NCI-H187 (cell line): ENCODE measurements at regions not wholly inside any gene's neighbourhood (a gene's known extent, or its start where the extent isn't known, plus 50 kb on each side); places are given as distances from the start of the nearest gene placed in this dataset.

Experiments
- DNase-seq, 2 experiments: peaks; one replicate each; lab custom pipeline; 2025; lab: John Stamatoyannopoulos, UW

- DNase-seq: no peak
Measured at GRCh38 chr17:74015316-74015715, 188.2 kb upstream of the RPL38 start.

- no peak for DNase-seq
Measured at GRCh38 chr17:74015990-74016389, 187.5 kb upstream of the RPL38 start.

GRCh38 chr17:74016461-74016860 lies 187.0 kb upstream of the RPL38 start:
- no peak for DNase-seq

- DNase-seq: no peak
Measured at GRCh38 chr17:74017466-74017865, 186.0 kb upstream of the RPL38 start.

- DNase-seq: no peak
Measured at GRCh38 chr17:74018115-74018514, 185.4 kb upstream of the RPL38 start.

GRCh38 chr17:74019271-74019670 lies 184.2 kb upstream of the RPL38 start:
- no peak for DNase-seq

GRCh38 chr17:74019860-74020259 lies 183.6 kb upstream of the RPL38 start:
- no peak for DNase-seq

GRCh38 chr17:74020522-74020921 lies 183.0 kb upstream of the RPL38 start:
- peak in 1 of 2 experiments; percentile 35 for DNase-seq

- DNase-seq: no peak
Measured at GRCh38 chr17:74024871-74025531, 178.5 kb upstream of the RPL38 start.

- DNase-seq: no peak
Measured at GRCh38 chr17:74027444-74027843, 176.0 kb upstream of the RPL38 start.

GRCh38 chr17:74028354-74029116 lies 174.9 kb upstream of the RPL38 start:
- no peak for DNase-seq

- no peak for DNase-seq
Measured at GRCh38 chr17:74031316-74032090, 172.0 kb upstream of the RPL38 start.

- DNase-seq: no peak
Measured at GRCh38 chr17:74032222-74032621, 171.3 kb upstream of the RPL38 start.

GRCh38 chr17:74037320-74037719 lies 166.2 kb upstream of the RPL38 start:
- DNase-seq: no peak

GRCh38 chr17:74040291-74040690 lies 163.2 kb upstream of the RPL38 start:
- no peak for DNase-seq

GRCh38 chr17:74040729-74041128 lies 162.7 kb upstream of the RPL38 start:
- no peak for DNase-seq

- no peak for DNase-seq
Measured at GRCh38 chr17:74041869-74042640, 161.4 kb upstream of the RPL38 start.

- DNase-seq: no peak
Measured at GRCh38 chr17:74042744-74043486, 160.6 kb upstream of the RPL38 start.

GRCh38 chr17:74043976-74044375 lies 159.5 kb upstream of the RPL38 start:
- no peak for DNase-seq

GRCh38 chr17:74045608-74046280 lies 157.7 kb upstream of the RPL38 start:
- DNase-seq: no peak
